Uterus (tissue), 3 donors: ENCODE measurements at regions not wholly inside any gene's neighbourhood (a gene's known extent, or its start where the extent isn't known, plus 50 kb on each side); places are given as distances from the start of the nearest gene placed in this dataset.

ENCODE experiments used
- DNase-seq, 2 donors: peaks; one replicate each; pipeline ENCODE4 v3.0.0-alpha.2; 2019 to 2020
- H3K27ac ChIP-seq, 2 donors: fragments of 200-600 bp; sonication (generic); 1 replicate in 1 of 2; 2 replicates in 1 of 2; pipeline ENCODE4 v1.5.1; 2016 to 2018
- H3K27me3 ChIP-seq, 2 donors: fragments of 200-600 bp; sonication (generic); one replicate each; pipeline ENCODE4 v1.5.1; 2018 to 2019; ENCODE audit warnings: control low read depth in 1 of 2
- H3K36me3 ChIP-seq, 2 donors: fragments of 200-600 bp; sonication (generic); one replicate each; pipeline ENCODE4 v1.5.1; 2019; ENCODE audit warnings: control low read depth in 1 of 2
- H3K4me1 ChIP-seq, 2 donors: fragments of 200-600 bp; sonication (generic); one replicate each; pipeline ENCODE4 v1.5.1; 2018 to 2019; ENCODE audit warnings: control low read depth in 1 of 2
- H3K4me3 ChIP-seq, 2 donors: fragments of 200-600 bp; sonication (generic); 1 replicate in 1 of 2; 2 replicates in 1 of 2; pipeline ENCODE4 v1.5.1; 2018 to 2019; ENCODE audit warnings: mild to moderate bottlenecking in 1 of 2
- H3K9me3 ChIP-seq, 2 donors: fragments of 200-600 bp; sonication (generic); one replicate each; pipeline ENCODE4 v1.5.1; 2019; ENCODE audit warnings: control low read depth in 1 of 2
- POLR2A ChIP-seq, 2 donors: fragments of 450-650 bp; IDR thresholded peaks; one replicate each; pipeline ENCODE4 v1.6.1; 2016; ENCODE audit warnings: antibody characterized with exemption in 2 of 2, mild to moderate bottlenecking in 1 of 2, moderate library complexity in 1 of 2
- intact Hi-C: fragments of 100-400 bp; cut with DNase I; formaldehyde crosslinking; loops from one replicate; pipeline ENCODE4 v1.15.1; 2023; ENCODE audit warnings: low total_unique reads
- TF ChIP-seq, protein P1 (sequence below), 4 experiments: fragments of 200-600 bp in 2 of 4; fragments of 450-650 bp in 2 of 4; sonication (generic) in 2 of 4; IDR thresholded peaks; one replicate each; pipeline ENCODE4 v1.5.1; 2016 to 2019; ENCODE audit warnings: antibody characterized with exemption in 4 of 4, mild to moderate bottlenecking in 2 of 4, moderate library complexity in 1 of 4
- donor health status: DM: yes; HTN: yes; CAD: no.

DNA sequence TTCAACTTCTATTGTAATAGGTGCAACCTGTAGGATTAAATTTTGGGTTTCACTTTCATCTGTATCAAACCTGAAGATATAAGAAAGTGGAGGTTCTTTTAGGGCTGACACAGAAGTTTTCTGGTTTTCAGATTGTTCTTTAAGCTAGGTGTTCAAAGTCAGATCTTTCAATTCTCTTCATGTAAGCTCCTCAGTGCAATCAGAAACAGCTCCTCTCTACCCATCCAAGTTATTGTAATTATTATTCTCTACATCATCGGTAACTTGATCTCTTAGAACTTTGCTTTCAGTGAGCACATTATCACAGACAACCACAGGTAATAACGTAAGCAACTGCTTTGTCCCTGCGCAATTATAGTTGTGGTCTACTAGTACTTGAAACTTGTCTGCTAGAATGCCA is 179.4 kb downstream of the MYCN start:
- intact Hi-C loops, result no loop called here
- no peak for DNase-seq
- Histone ChIP-seq H3K27ac (no peak overlapping the region), H3K4me3 (no peak overlapping the region), H3K36me3 (no peaks in the 10 kb centered on the region), H3K27me3 (no peaks in the 10 kb centered on the region), H3K9me3 (no peaks in the 10 kb centered on the region), H3K4me1 (no peaks in the 10 kb centered on the region)
- TF ChIP-seq POLR2A (IDR thresholded peaks at IDR 0.05), result no peak
- TF ChIP-seq, protein P1, sequence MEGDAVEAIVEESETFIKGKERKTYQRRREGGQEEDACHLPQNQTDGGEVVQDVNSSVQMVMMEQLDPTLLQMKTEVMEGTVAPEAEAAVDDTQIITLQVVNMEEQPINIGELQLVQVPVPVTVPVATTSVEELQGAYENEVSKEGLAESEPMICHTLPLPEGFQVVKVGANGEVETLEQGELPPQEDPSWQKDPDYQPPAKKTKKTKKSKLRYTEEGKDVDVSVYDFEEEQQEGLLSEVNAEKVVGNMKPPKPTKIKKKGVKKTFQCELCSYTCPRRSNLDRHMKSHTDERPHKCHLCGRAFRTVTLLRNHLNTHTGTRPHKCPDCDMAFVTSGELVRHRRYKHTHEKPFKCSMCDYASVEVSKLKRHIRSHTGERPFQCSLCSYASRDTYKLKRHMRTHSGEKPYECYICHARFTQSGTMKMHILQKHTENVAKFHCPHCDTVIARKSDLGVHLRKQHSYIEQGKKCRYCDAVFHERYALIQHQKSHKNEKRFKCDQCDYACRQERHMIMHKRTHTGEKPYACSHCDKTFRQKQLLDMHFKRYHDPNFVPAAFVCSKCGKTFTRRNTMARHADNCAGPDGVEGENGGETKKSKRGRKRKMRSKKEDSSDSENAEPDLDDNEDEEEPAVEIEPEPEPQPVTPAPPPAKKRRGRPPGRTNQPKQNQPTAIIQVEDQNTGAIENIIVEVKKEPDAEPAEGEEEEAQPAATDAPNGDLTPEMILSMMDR (IDR thresholded peaks at IDR 0.05), result no peak

DNA sequence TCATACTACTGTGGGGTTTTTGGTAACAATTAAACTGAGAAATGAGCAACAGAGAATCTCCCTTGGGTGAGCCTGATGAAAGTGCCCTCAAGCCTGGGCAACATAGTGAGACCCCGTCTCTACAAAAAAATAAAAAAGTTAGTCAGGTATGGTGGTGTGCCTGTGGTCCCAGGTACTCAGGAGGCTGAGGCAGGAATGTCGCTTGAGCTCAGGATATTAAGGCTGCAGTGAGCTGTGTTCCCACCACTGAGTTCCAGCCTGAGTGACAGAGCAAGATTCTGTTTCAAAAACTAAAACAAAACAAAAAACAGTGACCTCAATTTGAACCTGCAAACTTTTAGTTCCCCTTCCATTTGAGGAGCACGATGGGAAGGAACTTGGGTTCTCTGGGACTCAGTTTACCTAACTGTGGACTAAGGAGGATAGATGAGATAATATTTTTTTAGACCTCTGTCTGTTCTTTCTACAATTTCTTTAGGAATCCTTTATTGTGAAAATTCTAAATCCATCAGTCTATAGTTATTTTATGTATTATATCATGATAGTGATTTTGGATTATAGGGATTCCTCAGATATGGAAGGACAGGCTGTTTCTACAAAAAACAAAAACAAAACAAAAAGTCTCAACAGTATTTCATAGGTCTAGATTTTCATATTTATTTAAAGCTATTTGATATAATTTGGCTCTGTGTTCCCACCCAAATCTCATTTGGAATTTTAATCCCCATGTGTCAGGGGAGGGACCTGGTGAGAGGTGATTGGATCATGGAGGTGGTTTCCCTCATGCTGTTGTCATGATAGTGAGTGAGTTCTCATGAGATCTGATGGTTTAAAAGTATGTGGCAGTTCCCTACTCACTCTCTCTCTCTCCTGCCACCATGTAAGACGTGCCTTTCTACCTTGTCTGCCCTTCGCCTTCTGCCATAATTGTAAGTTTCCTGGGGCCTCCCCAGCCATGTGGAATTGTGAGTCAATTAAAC is 178.6 kb downstream of the MYCN start:
- Histone ChIP-seq H3K27me3 (no peaks in the 10 kb centered on the region), H3K9me3 (no peaks in the 10 kb centered on the region)

GRCh38 chr2:16117791-16118610 is 177.7 kb downstream of the MYCN start:
- Histone ChIP-seq H3K4me3 (no peak overlapping the region), H3K9me3 (no peaks in the 10 kb centered on the region), H3K36me3 (no peaks in the 10 kb centered on the region), H3K27me3 (no peaks in the 10 kb centered on the region), H3K4me1 (no peaks in the 10 kb centered on the region), H3K27ac (no peak overlapping the region)
- intact Hi-C loops, result no loop called here
- DNase-seq, result no peak
- TF ChIP-seq, protein P1 (IDR thresholded peaks at IDR 0.05), result no peak
- no peak for TF ChIP-seq POLR2A (IDR thresholded peaks at IDR 0.05)

More for the DNA sequence above, 178.6 kb downstream of the MYCN start:
- Histone ChIP-seq H3K27ac (no peak overlapping the region), H3K4me1 (no peaks in the 10 kb centered on the region), H3K36me3 (no peaks in the 10 kb centered on the region), H3K4me3 (no peak overlapping the region)
- DNase-seq, result no peak
- intact Hi-C loops, result no loop called here
- TF ChIP-seq, protein P1 (IDR thresholded peaks at IDR 0.05), result no peak
- TF ChIP-seq POLR2A (IDR thresholded peaks at IDR 0.05), result no peak

DNA sequence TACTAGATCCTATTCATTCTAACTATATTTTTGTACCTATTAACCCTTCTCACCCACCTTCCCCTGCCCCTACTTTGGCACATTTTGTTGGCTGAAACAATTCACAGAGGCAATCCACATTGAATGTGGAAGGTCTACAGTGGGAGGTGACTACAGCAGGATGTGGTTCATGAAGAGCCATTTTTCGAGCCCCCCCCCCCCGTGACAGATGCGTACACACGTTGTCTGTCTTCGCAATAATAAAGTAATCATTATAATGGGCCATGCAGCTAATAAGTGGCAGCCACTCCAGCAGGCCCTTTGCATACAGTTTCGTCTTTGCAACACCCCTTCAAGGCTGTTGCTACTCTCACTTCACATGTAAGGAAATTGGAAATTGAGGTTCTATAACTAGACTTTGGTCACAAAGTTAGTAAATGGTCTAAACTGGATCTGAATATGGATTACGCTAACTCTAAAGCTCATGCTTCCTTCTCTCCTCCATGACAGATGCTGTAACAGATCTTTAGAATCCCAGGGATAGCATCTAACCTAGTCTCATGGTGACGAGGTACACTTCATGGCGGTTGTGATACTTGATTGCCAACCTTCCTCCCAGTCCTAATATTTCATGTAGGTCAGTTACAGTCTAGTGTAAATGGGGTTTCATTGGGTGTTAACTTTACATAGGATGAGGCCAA is 176.8 kb downstream of the MYCN start:
- no peak overlapping the region for H3K27ac ChIP-seq
- intact Hi-C loops, result no loop called here
- H3K9me3 ChIP-seq, result no peaks in the 10 kb centered on the region
- H3K4me3 ChIP-seq, result no peak overlapping the region
- DNase-seq, result no peak
- no peak for TF ChIP-seq POLR2A (IDR thresholded peaks at IDR 0.05)
- TF ChIP-seq, protein P1 (IDR thresholded peaks at IDR 0.05), result no peak
- H3K36me3 ChIP-seq, result no peaks in the 10 kb centered on the region
- H3K27me3 ChIP-seq, result no peaks in the 10 kb centered on the region
- H3K4me1 ChIP-seq, result no peaks in the 10 kb centered on the region
